ENCODE measurements at regions not wholly inside any gene's neighbourhood (a gene's known extent, or its start where the extent isn't known, plus 50 kb on each side); places are given as distances from the start of the nearest gene placed in this dataset.

DNA sequence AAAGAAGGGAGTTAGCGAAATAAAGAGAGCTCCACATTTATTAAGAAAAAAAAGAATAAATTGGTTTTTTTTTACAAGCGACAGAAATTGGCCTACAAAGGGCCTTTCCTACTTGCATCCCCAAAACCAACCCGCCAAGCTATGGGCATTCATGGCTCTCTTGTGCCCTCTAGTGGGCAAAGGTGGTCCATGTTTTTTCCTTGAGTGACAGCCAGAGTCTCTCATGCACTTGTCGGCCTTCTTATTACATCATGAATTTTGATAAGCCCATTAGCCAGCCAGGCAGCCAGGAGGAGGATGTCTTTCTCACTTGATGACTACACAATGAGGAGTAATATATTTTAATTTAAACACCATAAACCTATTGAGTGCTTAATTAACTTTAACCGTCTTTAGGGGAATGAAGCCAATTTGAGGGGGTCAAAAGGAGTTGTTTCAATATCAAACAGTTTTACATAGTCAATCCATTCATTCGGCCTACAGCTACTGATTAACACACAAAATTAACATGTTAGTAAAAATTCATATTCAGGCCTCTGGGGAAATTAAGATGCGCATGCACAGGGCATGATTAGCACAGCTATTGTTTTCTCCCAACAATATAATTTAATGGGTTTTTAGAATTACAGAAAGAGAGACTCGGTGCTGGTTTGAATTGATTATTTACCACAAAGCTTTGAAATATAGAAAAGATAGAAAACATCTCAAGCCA, 85.5 kb downstream of the RCN1 start:
- Histone ChIP-seq H3K4me1 (ENCODE audit: control insufficient read depth in 5 of 5, insufficient read depth in 5 of 5, low read length in 5 of 5) (peaks cover 1 to 15% (median 12%) of the 10 kb centered on the region in 5 donors), H3K9ac (ENCODE audit: low read length in 5 of 5) (no peak overlapping the region), H3K36me3 (ENCODE audit: control insufficient read depth in 5 of 5, insufficient read depth in 5 of 5, low read length in 5 of 5) (no peaks in the 10 kb centered on the region), H3K9me3 (ENCODE audit: control insufficient read depth in 5 of 5, low read length in 5 of 5) (no peaks in the 10 kb centered on the region), H3K27ac (ENCODE audit: low read depth, low read length) (no peak overlapping the region), H3K27me3 (ENCODE audit: control insufficient read depth in 5 of 5, insufficient read depth in 4 of 5, low read length in 5 of 5) (peaks cover 0 to 7% (median 1%) of the 10 kb centered on the region in 5 donors), H3K4me3 (ENCODE audit: low read depth in 1 of 5, low read length in 5 of 5) (no peak overlapping the region)

DNA sequence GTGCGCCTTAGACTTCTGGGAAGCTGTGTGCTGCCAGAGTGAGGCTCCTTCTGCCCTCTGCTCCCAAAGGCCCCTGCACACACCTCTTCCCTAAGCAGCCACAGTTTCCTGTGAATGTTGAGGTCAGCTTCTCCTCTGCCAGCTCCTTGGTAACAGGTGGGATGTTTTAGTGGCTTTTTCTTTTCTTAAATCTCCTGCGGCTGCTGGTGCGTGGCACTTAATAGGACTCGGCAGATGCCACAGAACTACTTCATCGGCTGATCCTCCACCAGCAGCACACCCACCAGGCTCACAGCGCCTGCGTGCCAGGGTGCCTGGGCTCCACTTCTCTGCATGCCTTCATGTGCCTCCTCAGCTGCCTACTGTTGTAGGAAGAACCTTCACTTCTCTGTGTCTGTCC, 87.8 kb downstream of the RCN1 start:
- Histone ChIP-seq H3K27ac (ENCODE audit: low read depth, low read length) (no peak overlapping the region), H3K4me1 (ENCODE audit: control insufficient read depth in 5 of 5, insufficient read depth in 5 of 5, low read length in 5 of 5) (peaks cover 0 to 1% (median 0%) of the 10 kb centered on the region in 5 donors), H3K27me3 (ENCODE audit: control insufficient read depth in 5 of 5, insufficient read depth in 4 of 5, low read length in 5 of 5) (peaks cover 0 to 3% (median 0%) of the 10 kb centered on the region in 5 donors), H3K4me3 (ENCODE audit: low read depth in 1 of 5, low read length in 5 of 5) (no peak overlapping the region), H3K36me3 (ENCODE audit: control insufficient read depth in 5 of 5, insufficient read depth in 5 of 5, low read length in 5 of 5) (no peaks in the 10 kb centered on the region), H3K9ac (ENCODE audit: low read length in 5 of 5) (no peak overlapping the region), H3K9me3 (ENCODE audit: control insufficient read depth in 5 of 5, low read length in 5 of 5) (no peaks in the 10 kb centered on the region)

GRCh38 chr11:32183512-32183911, 92.6 kb downstream of the RCN1 start:
- H3K9ac ChIP-seq (ENCODE audit: low read length in 5 of 5), result no peak overlapping the region
- H3K27me3 ChIP-seq (ENCODE audit: control insufficient read depth in 5 of 5, insufficient read depth in 4 of 5, low read length in 5 of 5), result peaks cover 0 to 3% (median 0%) of the 10 kb centered on the region in 5 donors
- peaks cover 0 to 16% (median 0%) of the 10 kb centered on the region in 5 donors for H3K4me1 ChIP-seq (ENCODE audit: control insufficient read depth in 5 of 5, insufficient read depth in 5 of 5, low read length in 5 of 5)
- no peaks in the 10 kb centered on the region for H3K9me3 ChIP-seq (ENCODE audit: control insufficient read depth in 5 of 5, low read length in 5 of 5)
- H3K27ac ChIP-seq (ENCODE audit: low read depth, low read length), result no peak overlapping the region
- no peaks in the 10 kb centered on the region for H3K36me3 ChIP-seq (ENCODE audit: control insufficient read depth in 5 of 5, insufficient read depth in 5 of 5, low read length in 5 of 5)
- no peak overlapping the region for H3K4me3 ChIP-seq (ENCODE audit: low read depth in 1 of 5, low read length in 5 of 5)

- Histone ChIP-seq H3K27ac (ENCODE audit: low read depth, low read length) (no peak overlapping the region), H3K9ac (ENCODE audit: low read length in 5 of 5) (no peak overlapping the region), H3K4me1 (ENCODE audit: control insufficient read depth in 5 of 5, insufficient read depth in 5 of 5, low read length in 5 of 5) (peaks cover 0 to 16% (median 0%) of the 10 kb centered on the region in 5 donors), H3K9me3 (ENCODE audit: control insufficient read depth in 5 of 5, low read length in 5 of 5) (no peaks in the 10 kb centered on the region), H3K4me3 (ENCODE audit: low read depth in 1 of 5, low read length in 5 of 5) (no peak overlapping the region), H3K36me3 (ENCODE audit: control insufficient read depth in 5 of 5, insufficient read depth in 5 of 5, low read length in 5 of 5) (no peaks in the 10 kb centered on the region), H3K27me3 (ENCODE audit: control insufficient read depth in 5 of 5, insufficient read depth in 4 of 5, low read length in 5 of 5) (peaks cover 0 to 3% (median 0%) of the 10 kb centered on the region in 5 donors)
Observed at GRCh38 chr11:32184041-32184722, 93.3 kb downstream of the RCN1 start.

GRCh38 chr11:32184723-32185376, 94.0 kb downstream of the RCN1 start:
- H3K4me1 ChIP-seq (ENCODE audit: control insufficient read depth in 5 of 5, insufficient read depth in 5 of 5, low read length in 5 of 5), result peaks cover 0 to 16% (median 0%) of the 10 kb centered on the region in 5 donors
- no peak overlapping the region for H3K9ac ChIP-seq (ENCODE audit: low read length in 5 of 5)
- no peak overlapping the region for H3K27ac ChIP-seq (ENCODE audit: low read depth, low read length)
- no peaks in the 10 kb centered on the region for H3K9me3 ChIP-seq (ENCODE audit: control insufficient read depth in 5 of 5, low read length in 5 of 5)
- no peaks in the 10 kb centered on the region for H3K36me3 ChIP-seq (ENCODE audit: control insufficient read depth in 5 of 5, insufficient read depth in 5 of 5, low read length in 5 of 5)
- H3K4me3 ChIP-seq (ENCODE audit: low read depth in 1 of 5, low read length in 5 of 5), result no peak overlapping the region
- H3K27me3 ChIP-seq (ENCODE audit: control insufficient read depth in 5 of 5, insufficient read depth in 4 of 5, low read length in 5 of 5), result peaks cover 0 to 3% (median 0%) of the 10 kb centered on the region in 5 donors

- peaks cover 0 to 16% (median 0%) of the 10 kb centered on the region in 5 donors for H3K4me1 ChIP-seq (ENCODE audit: control insufficient read depth in 5 of 5, insufficient read depth in 5 of 5, low read length in 5 of 5)
- peaks cover 0 to 3% (median 0%) of the 10 kb centered on the region in 5 donors for H3K27me3 ChIP-seq (ENCODE audit: control insufficient read depth in 5 of 5, insufficient read depth in 4 of 5, low read length in 5 of 5)
- H3K4me3 ChIP-seq (ENCODE audit: low read depth in 1 of 5, low read length in 5 of 5), result no peak overlapping the region
- H3K9ac ChIP-seq (ENCODE audit: low read length in 5 of 5), result no peak overlapping the region
- no peaks in the 10 kb centered on the region for H3K36me3 ChIP-seq (ENCODE audit: control insufficient read depth in 5 of 5, insufficient read depth in 5 of 5, low read length in 5 of 5)
- no peak overlapping the region for H3K27ac ChIP-seq (ENCODE audit: low read depth, low read length)
- H3K9me3 ChIP-seq (ENCODE audit: control insufficient read depth in 5 of 5, low read length in 5 of 5), result no peaks in the 10 kb centered on the region
Observed at GRCh38 chr11:32186118-32186517, 95.2 kb downstream of the RCN1 start.

GRCh38 chr11:32187111-32187510, 96.2 kb downstream of the RCN1 start:
- H3K27ac ChIP-seq (ENCODE audit: low read depth, low read length), result no peak overlapping the region

GRCh38 chr11:32188785-32189184, 97.9 kb downstream of the RCN1 start:
- Histone ChIP-seq H3K4me3 (ENCODE audit: low read depth in 1 of 5, low read length in 5 of 5) (no peak overlapping the region), H3K9me3 (ENCODE audit: control insufficient read depth in 5 of 5, low read length in 5 of 5) (no peaks in the 10 kb centered on the region), H3K27me3 (ENCODE audit: control insufficient read depth in 5 of 5, insufficient read depth in 4 of 5, low read length in 5 of 5) (peaks cover 0 to 3% (median 0%) of the 10 kb centered on the region in 5 donors), H3K4me1 (ENCODE audit: control insufficient read depth in 5 of 5, insufficient read depth in 5 of 5, low read length in 5 of 5) (peaks cover 0 to 14% (median 0%) of the 10 kb centered on the region in 5 donors), H3K9ac (ENCODE audit: low read length in 5 of 5) (no peak overlapping the region), H3K36me3 (ENCODE audit: control insufficient read depth in 5 of 5, insufficient read depth in 5 of 5, low read length in 5 of 5) (no peaks in the 10 kb centered on the region), H3K27ac (ENCODE audit: low read depth, low read length) (no peak overlapping the region)

More at GRCh38 chr11:32187111-32187510, 96.2 kb downstream of the RCN1 start:
- H3K27me3 ChIP-seq (ENCODE audit: control insufficient read depth in 5 of 5, insufficient read depth in 4 of 5, low read length in 5 of 5), result peaks cover 0 to 3% (median 0%) of the 10 kb centered on the region in 5 donors
- no peak overlapping the region for H3K4me3 ChIP-seq (ENCODE audit: low read depth in 1 of 5, low read length in 5 of 5)
- no peaks in the 10 kb centered on the region for H3K9me3 ChIP-seq (ENCODE audit: control insufficient read depth in 5 of 5, low read length in 5 of 5)
- no peaks in the 10 kb centered on the region for H3K36me3 ChIP-seq (ENCODE audit: control insufficient read depth in 5 of 5, insufficient read depth in 5 of 5, low read length in 5 of 5)
- H3K4me1 ChIP-seq (ENCODE audit: control insufficient read depth in 5 of 5, insufficient read depth in 5 of 5, low read length in 5 of 5), result peaks cover 0 to 16% (median 0%) of the 10 kb centered on the region in 5 donors
- no peak overlapping the region for H3K9ac ChIP-seq (ENCODE audit: low read length in 5 of 5)

GRCh38 chr11:32196137-32196536, 105.3 kb downstream of the RCN1 start:
- Histone ChIP-seq H3K9ac (ENCODE audit: low read length in 5 of 5) (no peak overlapping the region), H3K9me3 (ENCODE audit: control insufficient read depth in 5 of 5, low read length in 5 of 5) (no peaks in the 10 kb centered on the region), H3K27me3 (ENCODE audit: control insufficient read depth in 5 of 5, insufficient read depth in 4 of 5, low read length in 5 of 5) (no peaks in the 10 kb centered on the region), H3K36me3 (ENCODE audit: control insufficient read depth in 5 of 5, insufficient read depth in 5 of 5, low read length in 5 of 5) (no peaks in the 10 kb centered on the region), H3K27ac (ENCODE audit: low read depth, low read length) (no peak overlapping the region), H3K4me1 (ENCODE audit: control insufficient read depth in 5 of 5, insufficient read depth in 5 of 5, low read length in 5 of 5) (no peaks in the 10 kb centered on the region), H3K4me3 (ENCODE audit: low read depth in 1 of 5, low read length in 5 of 5) (no peak overlapping the region)

- Histone ChIP-seq H3K4me3 (ENCODE audit: low read depth in 1 of 5, low read length in 5 of 5) (no peak overlapping the region), H3K4me1 (ENCODE audit: control insufficient read depth in 5 of 5, insufficient read depth in 5 of 5, low read length in 5 of 5) (no peaks in the 10 kb centered on the region), H3K36me3 (ENCODE audit: control insufficient read depth in 5 of 5, insufficient read depth in 5 of 5, low read length in 5 of 5) (no peaks in the 10 kb centered on the region), H3K9ac (ENCODE audit: low read length in 5 of 5) (no peak overlapping the region), H3K27ac (ENCODE audit: low read depth, low read length) (no peak overlapping the region), H3K27me3 (ENCODE audit: control insufficient read depth in 5 of 5, insufficient read depth in 4 of 5, low read length in 5 of 5) (no peaks in the 10 kb centered on the region), H3K9me3 (ENCODE audit: control insufficient read depth in 5 of 5, low read length in 5 of 5) (no peaks in the 10 kb centered on the region)
Observed at GRCh38 chr11:32198053-32198452, 107.2 kb downstream of the RCN1 start.
